ENCODE measurements at regions not wholly inside any gene's neighbourhood (a gene's known extent, or its start where the extent isn't known, plus 50 kb on each side); places are given as distances from the start of the nearest gene placed in this dataset.
A peak's percentile ranks its signal among the peaks of the same experiment; 100 is the strongest.

- peak in 2 of 51 donors; percentile 7 to 54 for DNase-seq
Measured at GRCh38 chr6:163645560-163645959, 231.0 kb downstream of the QKI start.

- DNase-seq = no peak
Measured at GRCh38 chr6:163643866-163644265, 229.3 kb downstream of the QKI start.

GRCh38 chr6:163641706-163642105 is 227.2 kb downstream of the QKI start:
- DNase-seq = no peak

- DNase-seq = no peak
Measured at GRCh38 chr6:163640641-163641040, 226.1 kb downstream of the QKI start.

GRCh38 chr6:163637524-163637923 is 223.0 kb downstream of the QKI start:
- no peak for DNase-seq

GRCh38 chr6:163635731-163636364 is 221.3 kb downstream of the QKI start:
- no peak for DNase-seq

GRCh38 chr6:163635315-163635714 is 220.8 kb downstream of the QKI start:
- no peak for DNase-seq

- DNase-seq = no peak
Measured at GRCh38 chr6:163634211-163635171, 220.0 kb downstream of the QKI start.

- no peak for DNase-seq
Measured at GRCh38 chr6:163630991-163631390, 216.5 kb downstream of the QKI start.

- DNase-seq = no peak
Measured at GRCh38 chr6:163630572-163630971, 216.1 kb downstream of the QKI start.

GRCh38 chr6:163630096-163630495 is 215.6 kb downstream of the QKI start:
- no peak for DNase-seq

Measured in hypothalamus (tissue), 51 donors.